ENCODE measurements at regions not wholly inside any gene's neighbourhood (a gene's known extent, or its start where the extent isn't known, plus 50 kb on each side); places are given as distances from the start of the nearest gene placed in this dataset.
"Not testable (repeated sequence)": the region's sequence is repeated elsewhere in the genome, so short reads cannot be mapped to it uniquely, and the experiment has no call there.

DNA sequence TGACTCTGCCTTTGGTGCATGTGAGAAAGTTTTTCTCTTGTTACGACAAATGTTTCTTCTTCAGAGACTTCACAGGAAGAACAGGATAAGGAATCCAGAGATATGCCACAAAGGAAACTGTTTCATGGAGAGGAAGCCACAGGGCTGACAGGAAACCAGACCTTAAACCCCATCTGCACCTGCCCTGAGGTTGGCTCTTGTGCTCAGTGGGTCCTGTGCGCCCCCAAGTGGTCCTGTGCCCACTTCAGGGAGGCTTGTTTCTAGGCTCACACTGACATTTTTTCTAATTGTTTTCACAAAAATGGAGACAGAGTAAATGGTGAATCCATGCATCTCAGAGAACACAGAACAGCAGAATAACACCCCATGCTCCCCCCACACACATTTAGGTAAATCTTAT is 1193.5 kb downstream of the TMEM121 start:
- H3K36me3 ChIP-seq (ENCODE audit: control insufficient read depth in 5 of 5, insufficient read depth in 5 of 5, low read length in 5 of 5); H3K9ac ChIP-seq (ENCODE audit: low read length in 5 of 5); H3K4me3 ChIP-seq (ENCODE audit: low read depth in 1 of 5, low read length in 5 of 5); H3K27ac ChIP-seq (ENCODE audit: low read depth, low read length); H3K27me3 ChIP-seq (ENCODE audit: control insufficient read depth in 5 of 5, insufficient read depth in 4 of 5, low read length in 5 of 5); H3K4me1 ChIP-seq (ENCODE audit: control insufficient read depth in 5 of 5, insufficient read depth in 5 of 5, low read length in 5 of 5); H3K9me3 ChIP-seq (ENCODE audit: control insufficient read depth in 5 of 5, low read length in 5 of 5): not testable (repeated sequence)

GRCh38 chr14:106721926-106722325 is 1195.5 kb downstream of the TMEM121 start:
- H3K27me3 ChIP-seq (ENCODE audit: control insufficient read depth in 5 of 5, insufficient read depth in 4 of 5, low read length in 5 of 5); H3K4me1 ChIP-seq (ENCODE audit: control insufficient read depth in 5 of 5, insufficient read depth in 5 of 5, low read length in 5 of 5); H3K36me3 ChIP-seq (ENCODE audit: control insufficient read depth in 5 of 5, insufficient read depth in 5 of 5, low read length in 5 of 5); H3K27ac ChIP-seq (ENCODE audit: low read depth, low read length); H3K9ac ChIP-seq (ENCODE audit: low read length in 5 of 5); H3K9me3 ChIP-seq (ENCODE audit: control insufficient read depth in 5 of 5, low read length in 5 of 5); H3K4me3 ChIP-seq (ENCODE audit: low read depth in 1 of 5, low read length in 5 of 5): not testable (repeated sequence)

GRCh38 chr14:106722813-106723687 is 1196.7 kb downstream of the TMEM121 start:
- not testable (repeated sequence) for H3K27me3 ChIP-seq (ENCODE audit: control insufficient read depth in 5 of 5, insufficient read depth in 4 of 5, low read length in 5 of 5); H3K9ac ChIP-seq (ENCODE audit: low read length in 5 of 5); H3K36me3 ChIP-seq (ENCODE audit: control insufficient read depth in 5 of 5, insufficient read depth in 5 of 5, low read length in 5 of 5); H3K9me3 ChIP-seq (ENCODE audit: control insufficient read depth in 5 of 5, low read length in 5 of 5); H3K4me1 ChIP-seq (ENCODE audit: control insufficient read depth in 5 of 5, insufficient read depth in 5 of 5, low read length in 5 of 5); H3K27ac ChIP-seq (ENCODE audit: low read depth, low read length); H3K4me3 ChIP-seq (ENCODE audit: low read depth in 1 of 5, low read length in 5 of 5)

DNA sequence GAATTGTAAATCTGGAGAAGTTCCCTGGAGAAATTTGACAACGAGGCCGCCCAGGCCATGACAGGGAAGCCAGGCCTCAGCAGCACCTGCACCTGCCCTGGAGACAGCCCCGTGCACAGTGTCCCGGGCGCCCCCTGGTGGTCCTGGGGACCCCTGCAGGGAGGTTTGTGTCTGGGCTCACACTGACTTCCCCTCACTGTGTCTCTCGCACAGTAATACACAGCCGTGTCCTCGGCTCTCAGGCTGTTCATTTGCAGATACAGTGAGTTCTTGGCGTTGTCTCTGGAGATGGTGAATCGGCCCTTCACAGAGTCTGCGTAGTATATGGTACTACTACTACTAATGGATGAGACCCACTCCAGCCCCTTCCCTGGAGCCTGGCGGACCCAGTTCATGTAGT is 1201.6 kb downstream of the TMEM121 start:
- H3K27me3 ChIP-seq (ENCODE audit: control insufficient read depth in 5 of 5, insufficient read depth in 4 of 5, low read length in 5 of 5); H3K27ac ChIP-seq (ENCODE audit: low read depth, low read length); H3K36me3 ChIP-seq (ENCODE audit: control insufficient read depth in 5 of 5, insufficient read depth in 5 of 5, low read length in 5 of 5); H3K4me1 ChIP-seq (ENCODE audit: control insufficient read depth in 5 of 5, insufficient read depth in 5 of 5, low read length in 5 of 5); H3K4me3 ChIP-seq (ENCODE audit: low read depth in 1 of 5, low read length in 5 of 5); H3K9ac ChIP-seq (ENCODE audit: low read length in 5 of 5); H3K9me3 ChIP-seq (ENCODE audit: control insufficient read depth in 5 of 5, low read length in 5 of 5): not testable (repeated sequence)

DNA sequence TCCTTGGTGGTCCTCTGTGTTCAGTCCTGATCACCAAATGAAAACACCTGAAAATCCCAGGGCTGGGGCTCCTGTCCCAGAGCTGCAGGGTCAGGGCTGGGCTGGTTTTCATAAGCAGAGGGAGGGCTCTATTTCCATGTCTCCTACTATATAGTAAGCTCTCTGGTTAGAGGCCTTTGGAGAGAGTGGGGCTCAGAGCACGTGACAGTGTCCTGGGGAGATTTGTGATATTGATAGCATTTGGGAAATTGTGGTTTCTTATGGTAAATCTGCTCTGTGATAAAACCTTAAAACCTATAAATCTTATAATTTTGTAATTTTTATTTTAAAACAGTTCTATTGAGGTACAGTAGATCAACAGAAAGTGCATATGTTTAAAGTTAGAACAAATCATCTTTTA is 1202.2 kb downstream of the TMEM121 start:
- Histone ChIP-seq H3K36me3 (ENCODE audit: control insufficient read depth in 5 of 5, insufficient read depth in 5 of 5, low read length in 5 of 5) (no peaks in the 10 kb centered on the region), H3K4me1 (ENCODE audit: control insufficient read depth in 5 of 5, insufficient read depth in 5 of 5, low read length in 5 of 5) (no peaks in the 10 kb centered on the region), H3K27ac (ENCODE audit: low read depth, low read length) (no peak overlapping the region), H3K4me3 (ENCODE audit: low read depth in 1 of 5, low read length in 5 of 5) (no peak overlapping the region), H3K27me3 (ENCODE audit: control insufficient read depth in 5 of 5, insufficient read depth in 4 of 5, low read length in 5 of 5) (no peaks in the 10 kb centered on the region), H3K9ac (ENCODE audit: low read length in 5 of 5) (no peak overlapping the region), H3K9me3 (ENCODE audit: control insufficient read depth in 5 of 5, low read length in 5 of 5) (no peaks in the 10 kb centered on the region)

- Histone ChIP-seq H3K9me3 (ENCODE audit: control insufficient read depth in 5 of 5, low read length in 5 of 5) (no peaks in the 10 kb centered on the region), H3K4me3 (ENCODE audit: low read depth in 1 of 5, low read length in 5 of 5) (no peak overlapping the region), H3K27me3 (ENCODE audit: control insufficient read depth in 5 of 5, insufficient read depth in 4 of 5, low read length in 5 of 5) (no peaks in the 10 kb centered on the region), H3K27ac (ENCODE audit: low read depth, low read length) (no peak overlapping the region), H3K4me1 (ENCODE audit: control insufficient read depth in 5 of 5, insufficient read depth in 5 of 5, low read length in 5 of 5) (no peaks in the 10 kb centered on the region), H3K9ac (ENCODE audit: low read length in 5 of 5) (no peak overlapping the region), H3K36me3 (ENCODE audit: control insufficient read depth in 5 of 5, insufficient read depth in 5 of 5, low read length in 5 of 5) (no peaks in the 10 kb centered on the region)
Observed at GRCh38 chr14:106729551-106729950, 1203.2 kb downstream of the TMEM121 start.

GRCh38 chr14:106733771-106734170 is 1207.4 kb downstream of the TMEM121 start:
- Histone ChIP-seq H3K27me3 (ENCODE audit: control insufficient read depth in 5 of 5, insufficient read depth in 4 of 5, low read length in 5 of 5) (no peaks in the 10 kb centered on the region), H3K36me3 (ENCODE audit: control insufficient read depth in 5 of 5, insufficient read depth in 5 of 5, low read length in 5 of 5) (no peaks in the 10 kb centered on the region), H3K9ac (ENCODE audit: low read length in 5 of 5) (no peak overlapping the region), H3K4me3 (ENCODE audit: low read depth in 1 of 5, low read length in 5 of 5) (no peak overlapping the region), H3K4me1 (ENCODE audit: control insufficient read depth in 5 of 5, insufficient read depth in 5 of 5, low read length in 5 of 5) (no peaks in the 10 kb centered on the region), H3K27ac (ENCODE audit: low read depth, low read length) (no peak overlapping the region), H3K9me3 (ENCODE audit: control insufficient read depth in 5 of 5, low read length in 5 of 5) (no peaks in the 10 kb centered on the region)

GRCh38 chr14:106737021-106737420 is 1210.6 kb downstream of the TMEM121 start:
- H3K9ac ChIP-seq (ENCODE audit: low read length in 5 of 5), result no peak overlapping the region
- H3K36me3 ChIP-seq (ENCODE audit: control insufficient read depth in 5 of 5, insufficient read depth in 5 of 5, low read length in 5 of 5), result no peaks in the 10 kb centered on the region
- no peaks in the 10 kb centered on the region for H3K4me1 ChIP-seq (ENCODE audit: control insufficient read depth in 5 of 5, insufficient read depth in 5 of 5, low read length in 5 of 5)
- H3K27me3 ChIP-seq (ENCODE audit: control insufficient read depth in 5 of 5, insufficient read depth in 4 of 5, low read length in 5 of 5), result no peaks in the 10 kb centered on the region
- H3K27ac ChIP-seq (ENCODE audit: low read depth, low read length), result no peak overlapping the region
- no peaks in the 10 kb centered on the region for H3K9me3 ChIP-seq (ENCODE audit: control insufficient read depth in 5 of 5, low read length in 5 of 5)
- H3K4me3 ChIP-seq (ENCODE audit: low read depth in 1 of 5, low read length in 5 of 5), result no peak overlapping the region

- Histone ChIP-seq H3K4me3 (ENCODE audit: low read depth in 1 of 5, low read length in 5 of 5) (no peak overlapping the region), H3K9me3 (ENCODE audit: control insufficient read depth in 5 of 5, low read length in 5 of 5) (no peaks in the 10 kb centered on the region), H3K27ac (ENCODE audit: low read depth, low read length) (no peak overlapping the region), H3K27me3 (ENCODE audit: control insufficient read depth in 5 of 5, insufficient read depth in 4 of 5, low read length in 5 of 5) (no peaks in the 10 kb centered on the region), H3K36me3 (ENCODE audit: control insufficient read depth in 5 of 5, insufficient read depth in 5 of 5, low read length in 5 of 5) (no peaks in the 10 kb centered on the region), H3K9ac (ENCODE audit: low read length in 5 of 5) (no peak overlapping the region), H3K4me1 (ENCODE audit: control insufficient read depth in 5 of 5, insufficient read depth in 5 of 5, low read length in 5 of 5) (no peaks in the 10 kb centered on the region)
Observed at GRCh38 chr14:106738075-106738474, 1211.7 kb downstream of the TMEM121 start.

DNA sequence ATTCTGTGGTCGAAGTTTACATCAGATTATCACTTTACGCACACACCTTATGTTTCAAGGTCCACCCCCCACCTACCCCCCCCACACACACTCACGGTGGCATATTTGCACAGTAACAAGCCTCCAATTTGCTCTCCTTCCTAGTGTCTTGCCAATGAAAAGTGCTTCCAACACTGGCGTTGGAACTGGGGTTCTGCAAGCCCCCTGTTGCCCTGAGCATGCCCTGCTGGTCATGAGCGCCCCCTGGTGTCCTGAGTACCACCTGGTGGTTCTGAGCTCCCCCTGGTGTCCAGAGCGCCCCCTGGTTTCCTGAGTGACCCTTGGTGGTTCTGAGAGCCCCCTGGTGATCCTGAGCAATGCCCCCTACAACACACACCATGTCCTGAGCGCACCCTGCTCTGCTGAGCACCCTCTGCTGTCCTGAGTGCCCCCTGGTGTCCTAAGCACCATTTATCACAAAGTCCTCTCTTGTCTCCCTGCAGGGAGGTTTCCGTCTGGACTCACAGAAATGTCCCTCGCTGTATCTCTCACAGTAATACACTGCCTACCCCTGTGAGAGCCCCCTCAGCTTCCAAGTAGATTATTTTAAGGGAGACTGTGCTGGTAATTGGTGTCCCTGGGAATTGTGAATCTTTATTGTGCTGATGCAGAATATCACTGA is 1212.3 kb downstream of the TMEM121 start:
- H3K9ac ChIP-seq (ENCODE audit: low read length in 5 of 5); H3K9me3 ChIP-seq (ENCODE audit: control insufficient read depth in 5 of 5, low read length in 5 of 5); H3K27me3 ChIP-seq (ENCODE audit: control insufficient read depth in 5 of 5, insufficient read depth in 4 of 5, low read length in 5 of 5); H3K4me1 ChIP-seq (ENCODE audit: control insufficient read depth in 5 of 5, insufficient read depth in 5 of 5, low read length in 5 of 5); H3K4me3 ChIP-seq (ENCODE audit: low read depth in 1 of 5, low read length in 5 of 5); H3K36me3 ChIP-seq (ENCODE audit: control insufficient read depth in 5 of 5, insufficient read depth in 5 of 5, low read length in 5 of 5); H3K27ac ChIP-seq (ENCODE audit: low read depth, low read length): not testable (repeated sequence)
